H9 (cell line): ENCODE measurements at regions not wholly inside any gene's neighbourhood (a gene's known extent, or its start where the extent isn't known, plus 50 kb on each side); places are given as distances from the start of the nearest gene placed in this dataset.

Experiments
- DNase-seq: peaks from one replicate; pipeline ENCODE4 v3.0.0-alpha.2; 2017
- H2AFZ ChIP-seq: one replicate; pipeline ENCODE4 v1.6.1; 2013; ENCODE audit warnings: mild to moderate bottlenecking, low read length, control low read depth, moderate library complexity
- H2AK5ac ChIP-seq: 2 replicates; pipeline ENCODE4 v1.6.1; 2013; ENCODE audit warnings: low read length, control low read depth, mixed read lengths; ENCODE audit not compliant: insufficient read length
- H2BK120ac ChIP-seq: one replicate; pipeline ENCODE4 v1.6.1; 2013; ENCODE audit warnings: low read depth, mild to moderate bottlenecking, low read length, control low read depth, inconsistent platforms; ENCODE audit not compliant: poor library complexity, severe bottlenecking
- H2BK12ac ChIP-seq: 2 replicates; pipeline ENCODE4 v1.6.1; 2013; ENCODE audit warnings: low read length, control low read depth, mixed read lengths, low read depth; ENCODE audit not compliant: insufficient read length
- H2BK15ac ChIP-seq: 2 replicates; pipeline ENCODE4 v1.6.1; 2013; ENCODE audit warnings: low read depth, low read length, control low read depth
- H2BK20ac ChIP-seq: one replicate; pipeline ENCODE4 v1.6.1; 2013; ENCODE audit warnings: low read depth, mild to moderate bottlenecking, low read length, control low read depth, inconsistent platforms; ENCODE audit not compliant: poor library complexity, severe bottlenecking
- H2BK5ac ChIP-seq: 2 replicates; pipeline ENCODE4 v1.6.1; 2013; ENCODE audit warnings: low read length, control low read depth, mixed read lengths; ENCODE audit not compliant: insufficient read length
- H3K14ac ChIP-seq: 2 replicates; pipeline ENCODE4 v1.6.1; 2013; ENCODE audit warnings: low read length, control low read depth; ENCODE audit not compliant: insufficient read depth
- H3K18ac ChIP-seq: 2 replicates; pipeline ENCODE4 v1.6.1; 2013; ENCODE audit warnings: low read depth, mild to moderate bottlenecking, mixed read lengths, low read length, control low read depth; ENCODE audit not compliant: insufficient read length
- H3K23ac ChIP-seq: 2 replicates; pipeline ENCODE4 v1.6.1; 2013; ENCODE audit warnings: low read length, control low read depth, mixed read lengths, low read depth; ENCODE audit not compliant: insufficient read length
- H3K23me2 ChIP-seq: 2 replicates; pipeline ENCODE4 v1.6.1; 2013; ENCODE audit warnings: low read depth, mild to moderate bottlenecking, mixed read lengths, low read length, control low read depth; ENCODE audit not compliant: insufficient read length, poor library complexity, severe bottlenecking
- H3K27ac ChIP-seq: 2 replicates; pipeline ENCODE4 v1.5.1; 2013; ENCODE audit warnings: low read length, control low read depth, mixed read lengths, low read depth; ENCODE audit not compliant: insufficient read length
- H3K27me3 ChIP-seq: 2 replicates; pipeline ENCODE4 v1.6.1; 2013; ENCODE audit warnings: low read length, control low read depth, inconsistent platforms; ENCODE audit not compliant: insufficient read depth
- H3K4ac ChIP-seq: 2 replicates; pipeline ENCODE4 v1.6.1; 2013; ENCODE audit warnings: low read depth, mild to moderate bottlenecking, control low read depth, inconsistent platforms, low read length, moderate library complexity
- H3K4me1 ChIP-seq: 2 replicates; pipeline ENCODE4 v1.6.1; 2013; ENCODE audit warnings: low read length, control low read depth, inconsistent platforms; ENCODE audit not compliant: insufficient read depth
- H3K4me2 ChIP-seq: 2 replicates; pipeline ENCODE4 v1.6.1; 2013; ENCODE audit warnings: low read length, control low read depth, mixed read lengths; ENCODE audit not compliant: insufficient read length, insufficient read depth
- H3K56ac ChIP-seq: 2 replicates; pipeline ENCODE4 v1.6.1; 2013; ENCODE audit warnings: low read depth, mild to moderate bottlenecking, mixed read lengths, low read length, control low read depth; ENCODE audit not compliant: insufficient read length
- H3K79me1 ChIP-seq: 2 replicates; pipeline ENCODE4 v1.6.1; 2013; ENCODE audit warnings: low read depth, mild to moderate bottlenecking, moderate library complexity, low read length, control low read depth, inconsistent platforms; ENCODE audit not compliant: insufficient read depth, poor library complexity, severe bottlenecking
- H3K79me2 ChIP-seq: 2 replicates; pipeline ENCODE4 v1.6.1; 2013; ENCODE audit warnings: low read length, control low read depth, inconsistent platforms; ENCODE audit not compliant: insufficient read depth
- H3K9ac ChIP-seq: 2 replicates; pipeline ENCODE4 v1.6.1; 2013; ENCODE audit warnings: low read length, control low read depth, mixed read lengths; ENCODE audit not compliant: insufficient read length; ENCODE audit errors: extremely low read depth
- H3K9me3 ChIP-seq: one replicate; pipeline ENCODE4 v1.6.1; 2013; ENCODE audit warnings: low read depth, low read length, inconsistent platforms; ENCODE audit not compliant: control insufficient read depth
- H3T11ph ChIP-seq: one replicate; pipeline ENCODE4 v1.6.1; 2013; ENCODE audit warnings: mild to moderate bottlenecking, low read length, control low read depth, inconsistent platforms
- H4K20me1 ChIP-seq: one replicate; pipeline ENCODE4 v1.6.1; 2013; ENCODE audit not compliant: control insufficient read depth, insufficient read length, insufficient read depth
- H4K5ac ChIP-seq: 2 replicates; pipeline ENCODE4 v1.6.1; 2013; ENCODE audit warnings: low read depth, mild to moderate bottlenecking, mixed read lengths, low read length, control low read depth; ENCODE audit not compliant: insufficient read length
- H4K8ac ChIP-seq: replicated peaks from 2 replicates; pipeline ENCODE4 v1.6.1; 2013; ENCODE audit warnings: low read length, control low read depth, mixed read lengths, low read depth; ENCODE audit not compliant: insufficient read length
- H4K91ac ChIP-seq: 2 replicates; pipeline ENCODE4 v1.6.1; 2013; ENCODE audit warnings: low read depth, mild to moderate bottlenecking, moderate library complexity, mixed read lengths, low read length, control low read depth; ENCODE audit not compliant: insufficient read length
- H3K27ac Mint-ChIP-seq, 3 experiments: 2 replicates in 2 of 3; 3 replicates in 1 of 3; pipeline ENCODE4 v1.8.0; 2020 to 2021; ENCODE audit warnings: mixed read lengths in 3 of 3, mild to moderate bottlenecking in 1 of 3, moderate library complexity in 1 of 3
- H3K27me3 Mint-ChIP-seq: 2 replicates; pipeline ENCODE4 v1.8.0; 2021; ENCODE audit warnings: low read depth, mild to moderate bottlenecking, moderate library complexity, mixed read lengths
- H3K36me3 Mint-ChIP-seq, 3 experiments: 2 replicates in 2 of 3; 3 replicates in 1 of 3; pipeline ENCODE4 v1.8.0; 2020 to 2021; ENCODE audit warnings: low read depth in 3 of 3, mixed read lengths in 3 of 3; ENCODE audit not compliant: insufficient read depth in 1 of 3
- H3K4me1 Mint-ChIP-seq, 2 experiments: 2 replicates each; pipeline ENCODE4 v1.8.0; 2020; ENCODE audit warnings: mixed read lengths in 2 of 2
- H3K4me3 Mint-ChIP-seq, 2 experiments: 2 replicates in 1 of 2; 3 replicates in 1 of 2; pipeline ENCODE4 v1.8.0; 2020 to 2021; ENCODE audit warnings: mild to moderate bottlenecking in 2 of 2, mixed read lengths in 2 of 2, moderate library complexity in 1 of 2
- H3K9me3 Mint-ChIP-seq, 2 experiments: 2 replicates in 1 of 2; 3 replicates in 1 of 2; pipeline ENCODE4 v1.8.0; 2020; ENCODE audit warnings: mild to moderate bottlenecking in 2 of 2, mixed read lengths in 2 of 2, moderate library complexity in 1 of 2
- WGBS: extraction: QIAGEN DNeasy Blood & Tissue Kit; methylation state at CpG from one replicate; pipeline ENCODE4 v1.1.7; 2013; ENCODE audit warnings: missing lambda C conversion rate, low lambda C conversion rate, mixed read lengths; ENCODE audit not compliant: insufficient read length; ENCODE audit errors: extremely low coverage; 5-methylcytosine and 5-hydroxymethylcytosine counted together
- TF ChIP-seq, protein P1 (sequence below): fragments of 200-600 bp; sonication (generic); conservative IDR thresholded peaks from 3 replicates; pipeline ENCODE4 v1.8.0; 2021; ENCODE audit warnings: antibody characterized with exemption, mild to moderate bottlenecking

DNA sequence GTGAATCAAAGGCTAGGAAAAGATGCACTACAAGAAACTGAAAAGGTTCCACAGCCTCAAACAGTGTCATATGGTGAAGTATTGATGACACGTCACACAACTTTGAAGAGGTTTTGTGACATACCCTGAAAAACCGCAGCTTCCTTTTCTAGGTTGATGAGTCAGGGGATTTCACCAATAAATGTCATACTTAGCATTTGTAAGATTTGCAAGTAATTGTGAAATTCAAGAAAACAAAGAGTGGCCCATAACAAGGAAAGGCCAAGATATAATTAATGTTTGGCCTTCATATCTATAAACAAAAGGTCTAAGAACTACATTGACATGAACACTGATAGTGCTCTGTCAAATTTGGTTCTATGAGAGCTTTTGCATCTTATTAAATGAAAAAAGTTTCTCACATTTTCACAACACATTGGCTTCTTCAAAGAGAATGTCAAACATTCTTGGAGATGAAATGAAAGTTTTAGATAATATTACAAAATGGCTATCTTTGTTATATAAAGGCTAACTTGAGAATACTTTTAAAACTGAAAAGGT, 62.0 kb upstream of the NAMPT start:
- H2BK20ac ChIP-seq, result no peak overlapping the region
- whole genome bisulfite sequencing, result no CpG with 5 or more reads among the region's 2 CpGs
- no peak overlapping the region for H4K91ac ChIP-seq

More for the DNA sequence above, 62.0 kb upstream of the NAMPT start:
- no peaks in the 10 kb centered on the region for H3K79me2 ChIP-seq
- no peak overlapping the region for H2BK5ac ChIP-seq
- no peak overlapping the region for H2AFZ ChIP-seq
- no peak overlapping the region for H3K4ac ChIP-seq
- no peaks in the 10 kb centered on the region for H3K79me1 ChIP-seq
- H3K14ac ChIP-seq, result no peak overlapping the region
- peaks cover 16% of the 10 kb centered on the region for H3K9me3 ChIP-seq
- H3K27me3 ChIP-seq, result no peaks in the 10 kb centered on the region
- TF ChIP-seq, protein P1, sequence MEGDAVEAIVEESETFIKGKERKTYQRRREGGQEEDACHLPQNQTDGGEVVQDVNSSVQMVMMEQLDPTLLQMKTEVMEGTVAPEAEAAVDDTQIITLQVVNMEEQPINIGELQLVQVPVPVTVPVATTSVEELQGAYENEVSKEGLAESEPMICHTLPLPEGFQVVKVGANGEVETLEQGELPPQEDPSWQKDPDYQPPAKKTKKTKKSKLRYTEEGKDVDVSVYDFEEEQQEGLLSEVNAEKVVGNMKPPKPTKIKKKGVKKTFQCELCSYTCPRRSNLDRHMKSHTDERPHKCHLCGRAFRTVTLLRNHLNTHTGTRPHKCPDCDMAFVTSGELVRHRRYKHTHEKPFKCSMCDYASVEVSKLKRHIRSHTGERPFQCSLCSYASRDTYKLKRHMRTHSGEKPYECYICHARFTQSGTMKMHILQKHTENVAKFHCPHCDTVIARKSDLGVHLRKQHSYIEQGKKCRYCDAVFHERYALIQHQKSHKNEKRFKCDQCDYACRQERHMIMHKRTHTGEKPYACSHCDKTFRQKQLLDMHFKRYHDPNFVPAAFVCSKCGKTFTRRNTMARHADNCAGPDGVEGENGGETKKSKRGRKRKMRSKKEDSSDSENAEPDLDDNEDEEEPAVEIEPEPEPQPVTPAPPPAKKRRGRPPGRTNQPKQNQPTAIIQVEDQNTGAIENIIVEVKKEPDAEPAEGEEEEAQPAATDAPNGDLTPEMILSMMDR, result no peak
- H3K4me2 ChIP-seq, result no peak overlapping the region
- no peaks in the 10 kb centered on the region for H3K23me2 ChIP-seq
- no peak overlapping the region for H2BK120ac ChIP-seq
- no peak overlapping the region for H4K8ac ChIP-seq
- peaks cover 10 to 11% (median 10%) of the 10 kb centered on the region in 3 experiments; a peak in 6 of 7 replicates for H3K36me3 Mint-ChIP-seq
- H3K27ac ChIP-seq, result no peak overlapping the region
- H3T11ph ChIP-seq, result no peak overlapping the region
- no peaks in the 10 kb centered on the region for H3K4me1 Mint-ChIP-seq
- DNase-seq, result no peak
- no peak overlapping the region for H2AK5ac ChIP-seq
- no peak overlapping the region for H3K27ac Mint-ChIP-seq
- no peak overlapping the region for H3K9ac ChIP-seq
- no peaks in the 10 kb centered on the region for H4K20me1 ChIP-seq
- no peaks in the 10 kb centered on the region for H3K4me1 ChIP-seq
- H2BK12ac ChIP-seq, result no peak overlapping the region
- H3K4me3 Mint-ChIP-seq, result no peak overlapping the region
- no peak overlapping the region for H3K18ac ChIP-seq
- peaks cover 16 to 29% of the 10 kb centered on the region in 2 experiments for H3K9me3 Mint-ChIP-seq
- H3K23ac ChIP-seq, result no peak overlapping the region
- no peaks in the 10 kb centered on the region; the same call in 1 of the 2 replicates for H3K27me3 Mint-ChIP-seq
- H3K56ac ChIP-seq, result no peak overlapping the region
- no peak overlapping the region for H4K5ac ChIP-seq
- H2BK15ac ChIP-seq, result no peak overlapping the region
